Keratinocyte (primary cell): ENCODE measurements at regions not wholly inside any gene's neighbourhood (a gene's known extent, or its start where the extent isn't known, plus 50 kb on each side); places are given as distances from the start of the nearest gene placed in this dataset.

Experiments
- DNase-seq: peaks from one replicate; pipeline ENCODE4 v3.0.0-alpha.2; 2011; ENCODE audit warnings: low read depth, missing footprints, low spot score
- FAIRE-seq: peaks from 2 replicates; lab custom pipeline; 2011; peaks lifted over from hg19 to GRCh38; lab: Jason Lieb, UNC
- H2AFZ ChIP-seq: 2 replicates; pipeline ENCODE4 v1.6.0; 2012; ENCODE audit warnings: low read length, control low read depth, inconsistent platforms; ENCODE audit not compliant: control insufficient read depth
- H3K27ac ChIP-seq: 2 replicates; pipeline ENCODE4 v1.5.1; 2011; ENCODE audit warnings: low read length; ENCODE audit not compliant: control insufficient read depth, insufficient read depth
- H3K27me3 ChIP-seq: 3 replicates; pipeline ENCODE4 v1.6.0; 2011; ENCODE audit warnings: low read length; ENCODE audit not compliant: control insufficient read depth, insufficient read depth; ENCODE audit errors: extremely low read depth
- H3K36me3 ChIP-seq, 2 experiments: 2 replicates in 1 of 2; 3 replicates in 1 of 2; pipeline ENCODE4 v1.5.1; 2011; ENCODE audit warnings: low read length in 2 of 2, mild to moderate bottlenecking in 1 of 2; ENCODE audit not compliant: control insufficient read depth in 2 of 2, insufficient read depth in 2 of 2; ENCODE audit errors: extremely low read depth in 1 of 2
- H3K4me1 ChIP-seq: 3 replicates; pipeline ENCODE4 v1.5.1; 2011; ENCODE audit warnings: low read length; ENCODE audit not compliant: control insufficient read depth, insufficient read depth; ENCODE audit errors: extremely low read depth
- H3K4me2 ChIP-seq: 3 replicates; pipeline ENCODE4 v1.6.0; 2011; ENCODE audit warnings: low read depth, low read length; ENCODE audit not compliant: control insufficient read depth, insufficient read depth; ENCODE audit errors: extremely low read depth
- H3K4me3 ChIP-seq, 3 experiments: fragments of 200-600 bp in 1 of 3; sonication (generic) in 1 of 3; 2 replicates in 2 of 3; 3 replicates in 1 of 3; pipeline ENCODE4 v1.5.1; 2011 to 2016; ENCODE audit warnings: low read length in 3 of 3, mild to moderate bottlenecking in 3 of 3, control low read depth in 2 of 3, inconsistent platforms in 1 of 3, low read depth in 1 of 3, mixed read lengths in 1 of 3, mixed run types in 1 of 3, moderate library complexity in 1 of 3; ENCODE audit not compliant: control insufficient read depth in 2 of 3, insufficient read depth in 2 of 3; ENCODE audit errors: extremely low read depth in 1 of 3
- H3K79me2 ChIP-seq: 2 replicates; pipeline ENCODE4 v1.6.0; 2012; ENCODE audit warnings: low read length; ENCODE audit not compliant: control insufficient read depth, insufficient read depth
- H3K9ac ChIP-seq: 3 replicates; pipeline ENCODE4 v1.6.0; 2011; ENCODE audit warnings: low read length; ENCODE audit not compliant: control insufficient read depth, insufficient read depth; ENCODE audit errors: extremely low read depth
- H3K9me1 ChIP-seq: 3 replicates; pipeline ENCODE4 v1.6.0; 2011; ENCODE audit warnings: low read length; ENCODE audit not compliant: control insufficient read depth, insufficient read depth; ENCODE audit errors: extremely low read depth
- H3K9me3 ChIP-seq: 2 replicates; pipeline ENCODE4 v1.5.1; 2012; ENCODE audit warnings: low read depth, low read length; ENCODE audit not compliant: control insufficient read depth
- H4K20me1 ChIP-seq: 3 replicates; pipeline ENCODE4 v1.6.0; 2011; ENCODE audit warnings: low read length; ENCODE audit not compliant: control insufficient read depth, insufficient read depth; ENCODE audit errors: extremely low read depth
- EZH2 ChIP-seq: IDR thresholded peaks from one replicate; pipeline ENCODE4 v1.6.1; 2012; ENCODE audit warnings: inconsistent platforms, mild to moderate bottlenecking, low read length, moderate library complexity
- dilution Hi-C: fragments of 300-500 bp; cut with MboI; formaldehyde crosslinking; loops from one replicate; pipeline ENCODE4 v1.7.0; 2020; ENCODE audit warnings: low sequenced_read_pairs; ENCODE audit not compliant: extremely low pct_ligation_motif_present
- TF ChIP-seq, protein P1 (sequence below), 3 experiments: IDR thresholded peaks in 1 of 3; conservative IDR thresholded peaks in 1 of 3; optimal IDR thresholded peaks in 1 of 3; 2 replicates in 2 of 3; 3 replicates in 1 of 3; pipeline versions ENCODE3 to v1.5.1; 2011; ENCODE audit warnings: low read length in 3 of 3, mild to moderate bottlenecking in 3 of 3, moderate library complexity in 2 of 3, control low read depth in 1 of 3, inconsistent platforms in 1 of 3; ENCODE audit not compliant: insufficient read depth in 2 of 3; ENCODE audit errors: extremely low read depth in 1 of 3

DNA sequence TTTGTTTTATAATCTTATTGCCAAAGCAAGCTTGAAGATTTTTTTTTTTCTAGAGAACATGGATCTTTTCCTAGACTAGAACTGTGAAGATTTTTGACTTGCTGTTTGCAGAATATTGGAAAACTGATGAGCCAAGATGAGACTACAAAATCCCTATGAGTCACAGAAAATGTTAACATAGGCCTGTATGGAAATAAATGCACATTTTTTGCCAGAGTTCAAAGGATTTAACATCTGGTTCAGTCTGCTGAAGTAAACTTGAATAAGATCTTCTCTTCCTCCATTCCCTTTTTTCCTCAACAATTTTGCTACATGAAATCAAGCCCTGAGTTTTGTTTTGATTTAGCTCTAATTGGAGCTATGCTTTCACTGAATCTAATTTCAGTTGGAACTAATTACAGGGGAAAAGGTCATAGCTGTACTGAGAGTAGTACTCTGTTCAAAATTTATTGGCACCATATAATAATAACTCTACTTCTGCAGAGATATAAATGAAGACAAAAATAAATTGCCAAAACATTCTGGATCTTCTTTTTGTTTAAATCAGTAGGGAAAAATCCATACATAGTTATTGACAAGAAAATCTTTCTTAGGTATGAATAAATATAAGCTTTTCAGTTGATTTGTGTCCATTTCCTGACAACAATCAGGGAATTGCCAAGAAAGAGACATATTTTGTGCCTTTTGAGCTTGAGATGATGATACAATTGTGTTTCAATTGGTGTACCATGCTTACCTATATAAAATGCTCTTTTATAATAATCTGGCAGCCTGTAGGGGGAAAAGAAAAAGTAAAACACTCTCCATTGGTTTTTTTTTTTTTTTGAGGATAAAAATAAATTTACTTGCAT, 387.5 kb upstream of the GOT2 start:
- H3K9me1 ChIP-seq = no peaks in the 10 kb centered on the region
- no peaks in the 10 kb centered on the region for H3K9me3 ChIP-seq
- no peak for DNase-seq
- TF ChIP-seq, protein P1, sequence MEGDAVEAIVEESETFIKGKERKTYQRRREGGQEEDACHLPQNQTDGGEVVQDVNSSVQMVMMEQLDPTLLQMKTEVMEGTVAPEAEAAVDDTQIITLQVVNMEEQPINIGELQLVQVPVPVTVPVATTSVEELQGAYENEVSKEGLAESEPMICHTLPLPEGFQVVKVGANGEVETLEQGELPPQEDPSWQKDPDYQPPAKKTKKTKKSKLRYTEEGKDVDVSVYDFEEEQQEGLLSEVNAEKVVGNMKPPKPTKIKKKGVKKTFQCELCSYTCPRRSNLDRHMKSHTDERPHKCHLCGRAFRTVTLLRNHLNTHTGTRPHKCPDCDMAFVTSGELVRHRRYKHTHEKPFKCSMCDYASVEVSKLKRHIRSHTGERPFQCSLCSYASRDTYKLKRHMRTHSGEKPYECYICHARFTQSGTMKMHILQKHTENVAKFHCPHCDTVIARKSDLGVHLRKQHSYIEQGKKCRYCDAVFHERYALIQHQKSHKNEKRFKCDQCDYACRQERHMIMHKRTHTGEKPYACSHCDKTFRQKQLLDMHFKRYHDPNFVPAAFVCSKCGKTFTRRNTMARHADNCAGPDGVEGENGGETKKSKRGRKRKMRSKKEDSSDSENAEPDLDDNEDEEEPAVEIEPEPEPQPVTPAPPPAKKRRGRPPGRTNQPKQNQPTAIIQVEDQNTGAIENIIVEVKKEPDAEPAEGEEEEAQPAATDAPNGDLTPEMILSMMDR (optimal IDR thresholded peaks at IDR 0.05 in 1 of 3, IDR thresholded peaks at IDR 0.05 in 1 of 3, conservative IDR thresholded peaks at IDR 0.05 in 1 of 3; ENCODE audit: extremely low read depth in 1 of 3, insufficient read depth in 2 of 3, low read length in 3 of 3) = no peak
- TF ChIP-seq EZH2 = no peak
- dilution Hi-C loops = no loop called here
- H2AFZ ChIP-seq = no peak overlapping the region
- no peak overlapping the region for H3K9ac ChIP-seq
- no peak for FAIRE-seq
- no peaks in the 10 kb centered on the region for H3K36me3 ChIP-seq
- no peaks in the 10 kb centered on the region for H4K20me1 ChIP-seq
- no peaks in the 10 kb centered on the region for H3K79me2 ChIP-seq
- H3K4me3 ChIP-seq = no peak overlapping the region
- H3K4me2 ChIP-seq = no peak overlapping the region
- no peak overlapping the region for H3K27ac ChIP-seq
- no peaks in the 10 kb centered on the region for H3K27me3 ChIP-seq
- H3K4me1 ChIP-seq = no peaks in the 10 kb centered on the region

DNA sequence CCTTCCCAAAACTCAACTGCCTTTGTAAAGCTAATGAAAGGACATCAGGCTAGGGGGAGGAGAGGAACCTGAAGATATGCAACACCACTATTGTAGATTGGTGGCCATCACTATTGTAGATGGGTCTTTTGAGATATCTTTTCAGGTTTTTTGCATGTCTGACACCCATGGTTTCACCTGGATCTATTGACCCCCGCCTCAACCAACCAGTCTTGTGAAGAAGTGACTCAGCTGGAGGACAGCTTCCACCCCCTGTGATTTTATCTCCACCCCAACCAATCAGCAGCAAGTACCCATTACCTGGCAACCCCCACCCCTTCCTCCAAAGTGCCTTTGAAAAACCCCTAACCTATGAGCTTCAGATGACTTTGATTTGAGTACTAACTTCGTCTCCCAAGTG, 382.6 kb upstream of the GOT2 start:
- Histone ChIP-seq H3K9me1 (no peaks in the 10 kb centered on the region), H3K27ac (no peak overlapping the region), H3K27me3 (no peaks in the 10 kb centered on the region), H3K4me3 (no peak overlapping the region), H4K20me1 (no peaks in the 10 kb centered on the region), H3K9ac (no peak overlapping the region), H3K4me2 (no peak overlapping the region), H3K79me2 (no peaks in the 10 kb centered on the region), H3K4me1 (no peaks in the 10 kb centered on the region), H3K9me3 (no peaks in the 10 kb centered on the region), H3K36me3 (no peaks in the 10 kb centered on the region), H2AFZ (no peak overlapping the region)
- TF ChIP-seq, protein P1 (optimal IDR thresholded peaks at IDR 0.05 in 1 of 3, IDR thresholded peaks at IDR 0.05 in 1 of 3, conservative IDR thresholded peaks at IDR 0.05 in 1 of 3; ENCODE audit: extremely low read depth in 1 of 3, insufficient read depth in 2 of 3, low read length in 3 of 3) = no peak
- TF ChIP-seq EZH2 = no peak
- DNase-seq = no peak
- no peak for FAIRE-seq
- dilution Hi-C loops = no loop called here
